ENCODE measurements at regions not wholly inside any gene's neighbourhood (a gene's known extent, or its start where the extent isn't known, plus 50 kb on each side); places are given as distances from the start of the nearest gene placed in this dataset.

DNA sequence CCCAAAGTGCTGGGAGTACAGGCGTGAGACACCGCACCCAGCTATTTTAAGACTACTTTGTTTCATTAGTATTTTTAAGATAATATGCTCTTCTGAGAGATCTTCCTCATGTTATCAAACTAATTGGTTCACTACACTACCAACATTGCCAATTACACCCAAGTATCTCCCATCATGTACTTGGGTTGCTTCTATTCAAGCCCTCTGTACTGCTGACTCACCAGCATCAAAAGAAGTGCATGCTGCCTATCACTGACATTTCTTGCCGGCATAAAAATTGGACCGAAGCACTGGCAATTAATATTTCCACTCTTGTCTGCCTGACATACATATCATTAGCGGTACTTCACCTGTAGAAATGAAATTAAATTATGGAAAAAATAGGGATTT, 164.2 kb upstream of the NBEA start:
- no peaks in the 10 kb centered on the region for H3K9me3 ChIP-seq (ENCODE audit: control insufficient read depth, low read depth, low read length)
- no peaks in the 10 kb centered on the region for H3K36me3 ChIP-seq (ENCODE audit: control insufficient read depth, low read depth, low read length)
- no peaks in the 10 kb centered on the region for H3K27me3 ChIP-seq (ENCODE audit: control insufficient read depth, insufficient read depth, low read length)
- peaks cover 15% of the 10 kb centered on the region for H3K4me1 ChIP-seq (ENCODE audit: control insufficient read depth, low read depth, low read length)
- H3K27ac ChIP-seq (ENCODE audit: low read length): no peak overlapping the region
- no peak overlapping the region for H3K9ac ChIP-seq (ENCODE audit: low read length)
- no peak overlapping the region for H3K4me3 ChIP-seq (ENCODE audit: low read length)

DNA sequence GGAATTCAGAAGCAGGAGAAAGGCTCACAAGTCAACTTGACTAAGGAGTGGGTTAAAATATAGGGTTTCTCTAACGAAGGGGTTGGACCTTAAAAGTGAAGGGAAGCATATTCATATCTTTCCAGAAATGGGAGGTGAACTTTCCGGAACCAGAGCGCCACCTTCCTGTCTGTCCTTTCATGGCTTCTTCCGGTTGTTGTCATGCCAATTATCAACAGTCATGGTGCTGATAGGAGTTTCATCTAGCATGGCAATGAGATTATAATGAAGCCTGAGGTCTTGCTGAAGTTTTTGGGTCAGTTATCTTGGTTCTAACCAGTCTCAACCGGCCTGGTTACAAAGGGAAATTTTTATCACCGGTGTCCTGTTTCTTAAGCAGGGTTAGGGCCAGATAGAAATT, 162.9 kb upstream of the NBEA start:
- no peak overlapping the region for H3K4me3 ChIP-seq (ENCODE audit: low read length)
- H3K9me3 ChIP-seq (ENCODE audit: control insufficient read depth, low read depth, low read length): no peaks in the 10 kb centered on the region
- H3K4me1 ChIP-seq (ENCODE audit: control insufficient read depth, low read depth, low read length): peaks cover 15% of the 10 kb centered on the region
- no peak overlapping the region for H3K9ac ChIP-seq (ENCODE audit: low read length)
- H3K27me3 ChIP-seq (ENCODE audit: control insufficient read depth, insufficient read depth, low read length): no peaks in the 10 kb centered on the region
- H3K36me3 ChIP-seq (ENCODE audit: control insufficient read depth, low read depth, low read length): no peaks in the 10 kb centered on the region
- no peak overlapping the region for H3K27ac ChIP-seq (ENCODE audit: low read length)

DNA sequence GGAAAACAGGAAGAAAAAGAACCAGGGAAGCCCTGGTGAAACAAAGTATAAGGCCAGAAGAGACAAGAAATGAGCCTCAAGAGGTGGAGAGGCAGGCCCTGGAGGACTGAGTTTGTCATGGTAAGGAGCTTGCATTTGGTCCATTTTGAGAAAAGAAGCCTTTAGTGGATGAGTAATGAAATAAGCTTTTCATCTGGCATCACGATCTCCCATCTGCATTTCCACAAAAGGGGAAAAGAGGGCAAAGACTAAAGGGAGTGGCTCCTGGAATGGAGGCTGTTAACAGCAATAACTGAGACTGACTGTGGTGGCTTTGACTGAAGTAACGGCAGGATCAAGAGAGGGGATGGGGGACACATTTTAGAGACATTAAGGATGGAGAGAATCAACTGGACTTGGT, 148.8 kb upstream of the NBEA start:
- Histone ChIP-seq H3K27ac (ENCODE audit: low read length) (no peak overlapping the region), H3K4me3 (ENCODE audit: low read length) (no peak overlapping the region), H3K9me3 (ENCODE audit: control insufficient read depth, low read depth, low read length) (no peaks in the 10 kb centered on the region), H3K4me1 (ENCODE audit: control insufficient read depth, low read depth, low read length) (no peaks in the 10 kb centered on the region), H3K36me3 (ENCODE audit: control insufficient read depth, low read depth, low read length) (no peaks in the 10 kb centered on the region), H3K27me3 (ENCODE audit: control insufficient read depth, insufficient read depth, low read length) (no peaks in the 10 kb centered on the region), H3K9ac (ENCODE audit: low read length) (no peak overlapping the region)

DNA sequence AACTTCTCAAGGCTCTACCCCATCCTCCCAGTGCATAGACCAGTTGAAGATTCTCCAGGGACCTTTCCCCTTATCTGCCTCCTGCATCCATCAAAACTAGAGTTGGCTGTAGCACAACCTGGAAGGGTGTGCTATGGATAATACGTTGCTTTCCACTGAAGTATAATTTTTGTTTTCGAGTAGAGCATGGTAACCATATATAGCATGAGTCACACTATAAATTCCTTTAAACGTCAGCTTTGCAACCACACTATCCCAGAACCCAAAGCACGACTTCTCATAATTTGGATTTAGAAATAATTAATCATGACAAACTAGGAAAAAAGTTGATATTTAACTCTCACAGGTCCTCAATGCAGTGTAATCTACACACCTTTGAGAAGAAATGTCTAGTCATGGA, 138.3 kb upstream of the NBEA start:
- H3K4me1 ChIP-seq (ENCODE audit: control insufficient read depth, low read depth, low read length): no peaks in the 10 kb centered on the region
- no peaks in the 10 kb centered on the region for H3K36me3 ChIP-seq (ENCODE audit: control insufficient read depth, low read depth, low read length)
- no peaks in the 10 kb centered on the region for H3K27me3 ChIP-seq (ENCODE audit: control insufficient read depth, insufficient read depth, low read length)
- no peak overlapping the region for H3K27ac ChIP-seq (ENCODE audit: low read length)
- no peak overlapping the region for H3K9ac ChIP-seq (ENCODE audit: low read length)
- no peak overlapping the region for H3K4me3 ChIP-seq (ENCODE audit: low read length)
- H3K9me3 ChIP-seq (ENCODE audit: control insufficient read depth, low read depth, low read length): no peaks in the 10 kb centered on the region

DNA sequence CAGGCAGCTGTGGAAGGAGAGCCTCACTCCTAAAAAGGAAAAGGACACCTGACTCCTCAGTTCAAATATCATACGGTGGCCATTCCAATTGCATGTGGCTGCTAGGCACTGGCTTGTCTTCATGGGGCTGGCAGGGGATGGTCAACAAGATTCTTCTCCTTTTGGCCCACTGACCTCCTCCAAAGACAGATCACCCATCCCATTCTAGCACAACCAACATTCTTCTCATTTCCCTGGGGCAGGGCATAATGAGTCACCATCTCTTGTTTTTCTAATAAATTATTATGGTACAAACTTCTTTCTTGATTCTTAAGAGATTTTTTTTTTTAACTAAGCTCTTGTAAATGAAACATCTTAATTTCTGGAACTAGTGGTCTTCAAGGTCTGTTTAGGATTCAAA, 136.7 kb upstream of the NBEA start:
- no peak overlapping the region for H3K4me3 ChIP-seq (ENCODE audit: low read length)
- H3K27ac ChIP-seq (ENCODE audit: low read length): no peak overlapping the region
- H3K4me1 ChIP-seq (ENCODE audit: control insufficient read depth, low read depth, low read length): no peaks in the 10 kb centered on the region
- no peaks in the 10 kb centered on the region for H3K9me3 ChIP-seq (ENCODE audit: control insufficient read depth, low read depth, low read length)
- no peaks in the 10 kb centered on the region for H3K36me3 ChIP-seq (ENCODE audit: control insufficient read depth, low read depth, low read length)
- no peaks in the 10 kb centered on the region for H3K27me3 ChIP-seq (ENCODE audit: control insufficient read depth, insufficient read depth, low read length)
- no peak overlapping the region for H3K9ac ChIP-seq (ENCODE audit: low read length)

DNA sequence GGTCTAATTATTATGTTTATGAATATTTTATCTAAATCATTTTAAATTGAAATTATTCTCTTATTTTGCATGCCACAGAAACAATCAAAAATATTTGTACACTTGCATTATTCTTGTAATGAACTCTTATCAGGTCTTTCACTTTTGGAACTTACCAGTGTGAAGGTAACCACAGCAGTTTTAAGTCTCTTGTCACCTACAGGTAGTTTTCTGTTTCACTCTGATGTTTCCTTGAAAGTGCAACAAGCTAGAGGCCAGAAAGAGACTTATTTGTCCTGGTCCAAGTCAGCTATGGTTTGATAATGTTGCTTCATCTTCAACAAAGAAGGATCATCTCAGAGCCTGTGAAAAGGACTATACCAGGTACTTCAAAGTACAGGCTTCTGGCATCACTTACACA, 133.4 kb upstream of the NBEA start:
- Histone ChIP-seq H3K27me3 (ENCODE audit: control insufficient read depth, insufficient read depth, low read length) (no peaks in the 10 kb centered on the region), H3K4me1 (ENCODE audit: control insufficient read depth, low read depth, low read length) (no peaks in the 10 kb centered on the region), H3K4me3 (ENCODE audit: low read length) (no peak overlapping the region), H3K9me3 (ENCODE audit: control insufficient read depth, low read depth, low read length) (no peaks in the 10 kb centered on the region), H3K27ac (ENCODE audit: low read length) (no peak overlapping the region), H3K9ac (ENCODE audit: low read length) (no peak overlapping the region), H3K36me3 (ENCODE audit: control insufficient read depth, low read depth, low read length) (no peaks in the 10 kb centered on the region)

DNA sequence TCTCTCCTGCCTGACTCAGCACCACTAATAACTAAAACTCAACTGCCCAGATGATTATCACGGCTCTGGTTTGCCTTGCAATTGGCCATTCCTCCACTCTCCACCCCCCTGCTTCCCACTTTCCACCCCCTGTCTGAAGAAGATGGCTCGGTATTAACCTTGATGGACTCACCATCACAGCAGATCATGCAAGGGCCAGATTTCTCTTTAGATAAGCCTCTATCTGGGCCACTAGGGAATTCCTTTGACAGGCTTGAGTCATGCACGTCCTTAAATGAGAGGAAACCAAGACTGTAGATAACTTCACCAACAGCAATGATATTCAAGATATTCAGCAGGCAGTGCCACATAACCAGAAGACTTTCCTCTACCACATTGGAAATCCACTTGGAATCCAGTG, 131.1 kb upstream of the NBEA start:
- no peaks in the 10 kb centered on the region for H3K9me3 ChIP-seq (ENCODE audit: control insufficient read depth, low read depth, low read length)
- peaks cover 8% of the 10 kb centered on the region for H3K4me1 ChIP-seq (ENCODE audit: control insufficient read depth, low read depth, low read length)
- no peak overlapping the region for H3K27ac ChIP-seq (ENCODE audit: low read length)
- no peaks in the 10 kb centered on the region for H3K36me3 ChIP-seq (ENCODE audit: control insufficient read depth, low read depth, low read length)
- no peak overlapping the region for H3K9ac ChIP-seq (ENCODE audit: low read length)
- no peak overlapping the region for H3K4me3 ChIP-seq (ENCODE audit: low read length)
- no peaks in the 10 kb centered on the region for H3K27me3 ChIP-seq (ENCODE audit: control insufficient read depth, insufficient read depth, low read length)

DNA sequence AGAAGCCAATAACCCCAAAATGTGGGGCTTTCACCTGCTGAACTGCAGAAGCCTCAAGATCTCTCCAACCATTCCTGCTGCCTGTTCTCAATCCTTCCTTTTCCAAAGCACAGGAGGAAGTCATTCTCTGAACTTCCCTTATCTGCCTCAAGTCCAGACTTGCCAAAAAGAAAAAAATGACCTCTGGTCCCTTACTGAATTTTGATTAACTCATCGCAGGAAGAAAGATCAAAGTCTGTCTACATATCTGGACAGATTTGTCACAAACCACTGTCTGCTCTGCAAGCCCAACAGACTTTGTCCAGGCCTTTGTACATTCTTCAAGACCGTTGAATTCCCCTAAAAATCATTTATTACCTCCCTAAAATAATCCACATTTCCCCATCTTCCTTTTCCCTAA, 126.5 kb upstream of the NBEA start:
- peaks cover 25% of the 10 kb centered on the region for H3K4me1 ChIP-seq (ENCODE audit: control insufficient read depth, low read depth, low read length)
- H3K4me3 ChIP-seq (ENCODE audit: low read length): no peak overlapping the region
- no peaks in the 10 kb centered on the region for H3K36me3 ChIP-seq (ENCODE audit: control insufficient read depth, low read depth, low read length)
- no peaks in the 10 kb centered on the region for H3K27me3 ChIP-seq (ENCODE audit: control insufficient read depth, insufficient read depth, low read length)
- no peaks in the 10 kb centered on the region for H3K9me3 ChIP-seq (ENCODE audit: control insufficient read depth, low read depth, low read length)
- no peak overlapping the region for H3K9ac ChIP-seq (ENCODE audit: low read length)
- peak overlapping the region; percentile 60 for H3K27ac ChIP-seq (ENCODE audit: low read length)

DNA sequence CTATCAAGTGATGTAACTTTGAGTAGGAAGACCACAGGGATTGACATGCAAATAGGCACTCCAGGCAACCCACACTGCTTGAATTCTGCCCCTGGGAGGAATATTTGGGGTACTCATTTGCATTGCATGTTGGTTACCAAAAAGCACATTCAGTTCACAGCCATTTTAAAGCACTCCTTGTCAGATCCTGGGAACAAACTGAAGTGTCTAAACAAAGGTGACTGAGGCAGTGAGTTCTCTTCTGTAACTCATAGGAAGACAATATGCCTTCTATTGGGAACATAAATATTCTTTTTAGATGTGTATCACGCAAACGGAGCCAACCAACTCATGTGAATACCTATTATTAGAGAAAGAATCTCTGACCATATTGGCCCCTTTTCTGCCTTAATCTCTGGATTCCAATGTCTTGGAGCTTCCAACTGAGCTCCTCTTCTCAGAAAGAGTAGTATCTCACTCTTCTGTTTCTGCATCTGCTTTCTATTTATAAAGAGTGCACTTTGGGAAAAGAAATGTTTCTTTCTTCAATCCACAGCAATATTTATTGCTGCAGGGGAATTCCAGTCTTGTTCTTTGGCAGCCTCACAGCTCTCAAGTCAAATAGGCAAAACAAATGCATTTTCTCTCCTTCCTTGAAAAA, 125.7 kb upstream of the NBEA start:
- peak overlapping the region; percentile 60 for H3K27ac ChIP-seq (ENCODE audit: low read length)

DNA sequence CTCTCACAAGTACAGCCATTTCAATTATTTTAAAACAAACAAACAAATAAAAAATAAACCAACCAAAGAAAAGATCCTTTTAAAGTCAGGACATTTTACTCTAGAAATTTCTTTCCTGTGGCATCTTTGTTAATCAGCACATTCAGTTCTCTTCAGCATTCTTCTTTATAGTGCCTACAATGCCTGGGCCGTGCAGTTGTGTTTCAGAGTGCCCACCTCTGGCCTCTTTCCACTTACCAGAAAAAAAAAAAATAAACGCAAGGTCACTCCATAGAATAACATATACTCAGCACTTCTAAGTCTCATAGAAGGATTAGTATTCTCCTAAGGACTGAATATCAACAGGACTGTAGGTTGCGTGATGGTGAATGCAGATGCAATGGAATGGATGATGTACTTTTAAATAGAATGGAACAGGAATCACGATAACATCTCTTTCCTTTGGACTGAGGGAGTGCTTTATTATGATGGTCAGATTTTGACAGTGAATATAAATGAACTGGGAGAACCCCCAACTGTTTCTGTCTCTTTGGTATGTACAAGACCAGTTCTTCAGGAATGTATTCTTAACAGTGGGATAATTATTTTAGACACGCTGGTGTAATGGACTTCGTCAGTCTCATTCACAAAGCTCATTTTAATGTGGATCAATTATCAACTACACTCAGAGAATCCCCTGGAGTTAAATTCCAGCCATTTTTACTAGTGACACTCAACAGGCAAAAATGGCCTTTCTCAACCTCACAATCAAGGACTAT, 125.0 kb upstream of the NBEA start:
- Histone ChIP-seq H3K9me3 (ENCODE audit: control insufficient read depth, low read depth, low read length) (no peaks in the 10 kb centered on the region), H3K27me3 (ENCODE audit: control insufficient read depth, insufficient read depth, low read length) (no peaks in the 10 kb centered on the region), H3K9ac (ENCODE audit: low read length) (no peak overlapping the region), H3K4me1 (ENCODE audit: control insufficient read depth, low read depth, low read length) (peaks cover 25% of the 10 kb centered on the region), H3K27ac (ENCODE audit: low read length) (peak overlapping the region; percentile 60), H3K36me3 (ENCODE audit: control insufficient read depth, low read depth, low read length) (no peaks in the 10 kb centered on the region), H3K4me3 (ENCODE audit: low read length) (no peak overlapping the region)

More for the DNA sequence above, 125.7 kb upstream of the NBEA start:
- Histone ChIP-seq H3K4me3 (ENCODE audit: low read length) (no peak overlapping the region), H3K9ac (ENCODE audit: low read length) (no peak overlapping the region), H3K36me3 (ENCODE audit: control insufficient read depth, low read depth, low read length) (no peaks in the 10 kb centered on the region), H3K9me3 (ENCODE audit: control insufficient read depth, low read depth, low read length) (no peaks in the 10 kb centered on the region), H3K27me3 (ENCODE audit: control insufficient read depth, insufficient read depth, low read length) (no peaks in the 10 kb centered on the region), H3K4me1 (ENCODE audit: control insufficient read depth, low read depth, low read length) (peaks cover 25% of the 10 kb centered on the region)

DNA sequence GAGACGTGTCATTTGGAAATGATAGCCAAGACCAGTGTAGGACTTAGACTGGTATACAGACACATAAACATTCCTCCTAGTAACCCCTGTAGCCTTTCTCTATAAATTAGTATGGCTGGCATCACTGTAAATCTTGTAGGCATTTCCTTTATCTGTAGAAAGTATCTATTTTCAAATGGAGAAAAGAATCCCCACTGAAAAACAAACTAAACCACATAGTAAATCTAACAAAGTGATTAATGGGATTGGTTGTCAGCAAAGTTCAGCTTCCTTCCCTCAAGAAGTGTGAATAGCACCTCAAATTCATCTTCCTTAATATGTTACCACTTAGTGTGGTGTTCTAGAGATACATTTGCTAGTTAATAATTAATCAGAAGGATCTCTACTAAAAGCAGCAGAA, 119.4 kb upstream of the NBEA start:
- Histone ChIP-seq H3K4me3 (ENCODE audit: low read length) (no peak overlapping the region), H3K9me3 (ENCODE audit: control insufficient read depth, low read depth, low read length) (no peaks in the 10 kb centered on the region), H3K27ac (ENCODE audit: low read length) (no peak overlapping the region), H3K4me1 (ENCODE audit: control insufficient read depth, low read depth, low read length) (peaks cover under 1% of the 10 kb centered on the region), H3K9ac (ENCODE audit: low read length) (no peak overlapping the region), H3K27me3 (ENCODE audit: control insufficient read depth, insufficient read depth, low read length) (no peaks in the 10 kb centered on the region), H3K36me3 (ENCODE audit: control insufficient read depth, low read depth, low read length) (no peaks in the 10 kb centered on the region)

DNA sequence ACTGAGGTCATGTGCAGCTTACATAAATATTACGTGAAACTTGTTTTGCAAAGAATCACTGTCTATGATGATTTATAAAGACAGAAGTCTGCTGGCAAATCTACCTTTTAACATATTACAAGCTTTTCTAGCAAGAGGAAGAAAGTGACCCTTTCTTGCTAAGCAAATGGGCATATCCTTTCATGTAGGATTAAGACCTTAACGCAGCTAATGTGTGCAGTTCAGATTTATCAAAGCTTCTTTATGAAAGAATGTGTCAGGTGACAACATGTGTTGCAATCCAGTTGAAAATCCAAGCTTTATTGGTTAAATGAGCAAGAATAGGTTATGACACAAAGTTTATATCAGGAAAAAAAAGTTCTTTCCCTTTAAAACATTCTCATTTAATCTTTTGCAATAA, 115.6 kb upstream of the NBEA start:
- no peak overlapping the region for H3K9ac ChIP-seq (ENCODE audit: low read length)
- H3K27ac ChIP-seq (ENCODE audit: low read length): no peak overlapping the region
- H3K36me3 ChIP-seq (ENCODE audit: control insufficient read depth, low read depth, low read length): no peaks in the 10 kb centered on the region
- no peak overlapping the region for H3K4me3 ChIP-seq (ENCODE audit: low read length)
- no peaks in the 10 kb centered on the region for H3K9me3 ChIP-seq (ENCODE audit: control insufficient read depth, low read depth, low read length)
- H3K4me1 ChIP-seq (ENCODE audit: control insufficient read depth, low read depth, low read length): no peaks in the 10 kb centered on the region
- H3K27me3 ChIP-seq (ENCODE audit: control insufficient read depth, insufficient read depth, low read length): no peaks in the 10 kb centered on the region

Measured in iPS-18a (cell line).